DMS 273 (cell line): ENCODE measurements at regions not wholly inside any gene's neighbourhood (a gene's known extent, or its start where the extent isn't known, plus 50 kb on each side); places are given as distances from the start of the nearest gene placed in this dataset.
"Not testable (repeated sequence)": the region's sequence is repeated elsewhere in the genome, so short reads cannot be mapped to it uniquely, and the experiment has no call there.

Source experiments
- DNase-seq: peaks from one replicate; lab custom pipeline; 2025; ENCODE audit not compliant: unreplicated experiment; lab: John Stamatoyannopoulos, UW

GRCh38 chr7:114182837-114183236 is 231.8 kb upstream of the FOXP2 start:
- peak; percentile 23 for DNase-seq

- peak; percentile 7 for DNase-seq
Measured at GRCh38 chr7:114181280-114181679, 233.3 kb upstream of the FOXP2 start.

GRCh38 chr7:114180556-114181266 is 233.9 kb upstream of the FOXP2 start:
- DNase-seq = no peak

- DNase-seq = no peak
Measured at GRCh38 chr7:114175125-114175524, 239.5 kb upstream of the FOXP2 start.

- no peak for DNase-seq
Measured at GRCh38 chr7:114173170-114173890, 241.3 kb upstream of the FOXP2 start.

- DNase-seq = not testable (repeated sequence)
Measured at GRCh38 chr7:114169389-114169788, 245.2 kb upstream of the FOXP2 start.

- no peak for DNase-seq
Measured at GRCh38 chr7:114160925-114161324, 242.1 kb upstream of the PPP1R3A start.

- DNase-seq = no peak
Measured at GRCh38 chr7:114158854-114159253, 240.0 kb upstream of the PPP1R3A start.

- DNase-seq = no peak
Measured at GRCh38 chr7:114158275-114158674, 239.5 kb upstream of the PPP1R3A start.

GRCh38 chr7:114156178-114156577 is 237.4 kb upstream of the PPP1R3A start:
- no peak for DNase-seq

GRCh38 chr7:114155116-114156110 is 236.6 kb upstream of the PPP1R3A start:
- DNase-seq = no peak

GRCh38 chr7:114153700-114154099 is 234.9 kb upstream of the PPP1R3A start:
- no peak for DNase-seq

GRCh38 chr7:114152314-114152938 is 233.6 kb upstream of the PPP1R3A start:
- DNase-seq = no peak

GRCh38 chr7:114151777-114152176 is 233.0 kb upstream of the PPP1R3A start:
- no peak for DNase-seq

GRCh38 chr7:114150689-114151088 is 231.9 kb upstream of the PPP1R3A start:
- DNase-seq = no peak

- DNase-seq = no peak
Measured at GRCh38 chr7:114148779-114149178, 230.0 kb upstream of the PPP1R3A start.

GRCh38 chr7:114141415-114141814 is 222.6 kb upstream of the PPP1R3A start:
- DNase-seq = peak; percentile 10

- DNase-seq = no peak
Measured at GRCh38 chr7:114140561-114140960, 221.8 kb upstream of the PPP1R3A start.

GRCh38 chr7:114139690-114140089 is 220.9 kb upstream of the PPP1R3A start:
- DNase-seq = not testable (repeated sequence)

- no peak for DNase-seq
Measured at GRCh38 chr7:114138587-114138986, 219.8 kb upstream of the PPP1R3A start.

- no peak for DNase-seq
Measured at GRCh38 chr7:114133717-114134116, 214.9 kb upstream of the PPP1R3A start.
